ENCODE measurements at regions not wholly inside any gene's neighbourhood (a gene's known extent, or its start where the extent isn't known, plus 50 kb on each side); places are given as distances from the start of the nearest gene placed in this dataset.

- peaks cover 33% of the 10 kb centered on the region for H3K4me1 Mint-ChIP-seq
Observed at GRCh38 chr2:144242311-144242710, 277.6 kb downstream of the ZEB2 start.

DNA sequence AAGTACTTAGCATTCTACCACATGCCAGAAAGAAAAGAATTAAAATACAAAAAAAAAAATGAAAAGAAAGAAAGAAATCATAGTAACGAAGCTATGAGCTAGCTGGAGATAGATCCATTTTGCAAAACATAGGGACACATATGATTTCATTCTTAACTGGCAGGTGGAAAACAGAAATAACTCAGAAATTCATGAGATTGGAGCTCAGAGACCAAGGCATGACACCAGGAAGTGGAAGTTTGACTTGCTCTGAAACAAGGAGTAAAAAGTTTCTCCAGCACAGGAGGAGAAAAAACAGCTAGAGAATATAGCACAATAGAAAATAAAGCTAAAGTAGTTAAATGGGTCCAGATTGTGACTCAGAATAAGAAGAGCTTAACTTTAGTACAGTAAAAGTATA lies 278.1 kb downstream of the ZEB2 start:
- DNase-seq (ENCODE audit: low spot score) = no peak
- H3K79me2 ChIP-seq (ENCODE audit: low read depth) = peaks cover 5% of the 10 kb centered on the region
- no peak overlapping the region for H3K9ac ChIP-seq
- Mint-ChIP-seq H3K27ac (peak overlapping the region; percentile 27), H3K9me3 (no peaks in the 10 kb centered on the region), H3K4me3 (no peak overlapping the region), H3K36me3 (peaks cover 4% of the 10 kb centered on the region), H3K27me3 (ENCODE audit: insufficient read depth, low read depth) (no peaks in the 10 kb centered on the region), H3K4me1 (peaks cover 33% of the 10 kb centered on the region)
- no peaks in the 10 kb centered on the region for H3K9me3 ChIP-seq (ENCODE audit: low read depth)
- peak overlapping the region; percentile 64 for H3K4me2 ChIP-seq
- no peak overlapping the region for H2AFZ ChIP-seq (replicated peaks)
- H3K4me3 ChIP-seq = no peak overlapping the region
- no peaks in the 10 kb centered on the region for H4K20me1 ChIP-seq (ENCODE audit: low read depth)
- H3K36me3 ChIP-seq = no peaks in the 10 kb centered on the region
- H3F3A ChIP-seq (ENCODE audit: low read depth) = peaks cover 5% of the 10 kb centered on the region
- TF ChIP-seq, protein P1, sequence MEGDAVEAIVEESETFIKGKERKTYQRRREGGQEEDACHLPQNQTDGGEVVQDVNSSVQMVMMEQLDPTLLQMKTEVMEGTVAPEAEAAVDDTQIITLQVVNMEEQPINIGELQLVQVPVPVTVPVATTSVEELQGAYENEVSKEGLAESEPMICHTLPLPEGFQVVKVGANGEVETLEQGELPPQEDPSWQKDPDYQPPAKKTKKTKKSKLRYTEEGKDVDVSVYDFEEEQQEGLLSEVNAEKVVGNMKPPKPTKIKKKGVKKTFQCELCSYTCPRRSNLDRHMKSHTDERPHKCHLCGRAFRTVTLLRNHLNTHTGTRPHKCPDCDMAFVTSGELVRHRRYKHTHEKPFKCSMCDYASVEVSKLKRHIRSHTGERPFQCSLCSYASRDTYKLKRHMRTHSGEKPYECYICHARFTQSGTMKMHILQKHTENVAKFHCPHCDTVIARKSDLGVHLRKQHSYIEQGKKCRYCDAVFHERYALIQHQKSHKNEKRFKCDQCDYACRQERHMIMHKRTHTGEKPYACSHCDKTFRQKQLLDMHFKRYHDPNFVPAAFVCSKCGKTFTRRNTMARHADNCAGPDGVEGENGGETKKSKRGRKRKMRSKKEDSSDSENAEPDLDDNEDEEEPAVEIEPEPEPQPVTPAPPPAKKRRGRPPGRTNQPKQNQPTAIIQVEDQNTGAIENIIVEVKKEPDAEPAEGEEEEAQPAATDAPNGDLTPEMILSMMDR (IDR thresholded peaks at IDR 0.05) = no peak
- TF ChIP-seq EZH2phosphoT487 (IDR thresholded peaks at IDR 0.05) (no peak), EZH2 (IDR thresholded peaks at IDR 0.05) (no peak)
- H3K27me3 ChIP-seq = no peaks in the 10 kb centered on the region
- peak overlapping the region; percentile 45 for H3K27ac ChIP-seq
- H3K4me1 ChIP-seq = peaks cover 28% of the 10 kb centered on the region

More at GRCh38 chr2:144242311-144242710, 277.6 kb downstream of the ZEB2 start:
- no peak for TF ChIP-seq EZH2phosphoT487 (IDR thresholded peaks at IDR 0.05)
- no peak for TF ChIP-seq EZH2 (IDR thresholded peaks at IDR 0.05)
- TF ChIP-seq, protein P1 (IDR thresholded peaks at IDR 0.05) = no peak
- Mint-ChIP-seq H3K27me3 (ENCODE audit: insufficient read depth, low read depth) (no peaks in the 10 kb centered on the region), H3K36me3 (peaks cover 4% of the 10 kb centered on the region), H3K4me3 (no peak overlapping the region), H3K9me3 (no peaks in the 10 kb centered on the region), H3K27ac (peak overlapping the region; percentile 23)
- no peak overlapping the region for H3K4me3 ChIP-seq
- no peaks in the 10 kb centered on the region for H4K20me1 ChIP-seq (ENCODE audit: low read depth)
- H3K27ac ChIP-seq = peak overlapping the region; percentile 45
- no peaks in the 10 kb centered on the region for H3K9me3 ChIP-seq (ENCODE audit: low read depth)
- DNase-seq (ENCODE audit: low spot score) = no peak
- no peak overlapping the region for H2AFZ ChIP-seq (replicated peaks)
- peaks cover 5% of the 10 kb centered on the region for H3K79me2 ChIP-seq (ENCODE audit: low read depth)
- H3K4me1 ChIP-seq = peaks cover 28% of the 10 kb centered on the region
- no peak overlapping the region for H3K9ac ChIP-seq
- peaks cover 5% of the 10 kb centered on the region for H3F3A ChIP-seq (ENCODE audit: low read depth)
- no peaks in the 10 kb centered on the region for H3K36me3 ChIP-seq
- no peak overlapping the region for H3K4me2 ChIP-seq
- H3K27me3 ChIP-seq = no peaks in the 10 kb centered on the region

GRCh38 chr2:144240656-144241339 lies 279.1 kb downstream of the ZEB2 start:
- DNase-seq (ENCODE audit: low spot score) = peak; percentile 43
- Histone ChIP-seq H3K4me2 (peak overlapping the region; percentile 64), H3K36me3 (no peaks in the 10 kb centered on the region), H2AFZ (replicated peaks) (peak overlapping the region; percentile 71), H3K9me3 (ENCODE audit: low read depth) (no peaks in the 10 kb centered on the region), H3K79me2 (ENCODE audit: low read depth) (peaks cover 5% of the 10 kb centered on the region), H3K4me1 (peaks cover 28% of the 10 kb centered on the region), H3K4me3 (no peak overlapping the region), H3K9ac (no peak overlapping the region), H4K20me1 (ENCODE audit: low read depth) (no peaks in the 10 kb centered on the region), H3F3A (ENCODE audit: low read depth) (peaks cover 5% of the 10 kb centered on the region), H3K27me3 (no peaks in the 10 kb centered on the region), H3K27ac (peak overlapping the region; percentile 73)
- Mint-ChIP-seq H3K27ac (peak overlapping the region; percentile 16), H3K27me3 (ENCODE audit: insufficient read depth, low read depth) (no peaks in the 10 kb centered on the region), H3K36me3 (peaks cover 4% of the 10 kb centered on the region), H3K4me3 (no peak overlapping the region), H3K9me3 (no peaks in the 10 kb centered on the region), H3K4me1 (peaks cover 33% of the 10 kb centered on the region)
- TF ChIP-seq, protein P1 (IDR thresholded peaks at IDR 0.05) = no peak
- no peak for TF ChIP-seq EZH2phosphoT487 (IDR thresholded peaks at IDR 0.05)
- no peak for TF ChIP-seq EZH2 (IDR thresholded peaks at IDR 0.05)

All from neural progenitor cell (in vitro differentiated cells).